H1 (cell line): ENCODE measurements at regions not wholly inside any gene's neighbourhood (a gene's known extent, or its start where the extent isn't known, plus 50 kb on each side); places are given as distances from the start of the nearest gene placed in this dataset.

Source experiments
- CBX8 ChIP-seq: fragments of 300-800, 300-1000 bp; sonication (generic); IDR thresholded peaks from 2 replicates; pipeline ENCODE4 v1.7.1; 2016; ENCODE audit warnings: low read depth, low read length, borderline replicate concordance
- CEBPB ChIP-seq: IDR thresholded peaks from 2 replicates; pipeline ENCODE4 v1.6.1; 2012; ENCODE audit warnings: low read depth, low read length
- EZH2 ChIP-seq: fragments of 200-600 bp; sonication (generic); IDR thresholded peaks from 2 replicates; pipeline ENCODE4 v1.7.1; 2012; ENCODE audit warnings: low read depth, mild to moderate bottlenecking, moderate library complexity, low read length, inconsistent platforms; ENCODE audit not compliant: severe bottlenecking
- HDAC6 ChIP-seq: IDR thresholded peaks from one replicate; pipeline ENCODE4 v1.7.1; 2012; ENCODE audit warnings: low read depth, mild to moderate bottlenecking, inconsistent platforms, low read length, moderate library complexity
- TF ChIP-seq, protein P1 (sequence below): fragments of 300-600 bp; sonication (generic); IDR thresholded peaks from 2 replicates; pipeline ENCODE4 v1.7.1; 2012; ENCODE audit warnings: low read length, moderate library complexity, mild to moderate bottlenecking, inconsistent platforms; ENCODE audit not compliant: insufficient replicate concordance
- TF ChIP-seq, protein P2 (sequence below), 3 experiments: IDR thresholded peaks; 1 replicate in 2 of 3; 2 replicates in 1 of 3; pipeline versions ENCODE4 v1.5.1 to v1.6.1; 2011; ENCODE audit warnings: low read length in 3 of 3, mild to moderate bottlenecking in 3 of 3, inconsistent platforms in 2 of 3, low read depth in 1 of 3, moderate library complexity in 1 of 3; ENCODE audit not compliant: insufficient read depth in 1 of 3; ENCODE audit errors: control extremely low read depth in 1 of 3
- TF ChIP-seq, protein P3 (sequence below): IDR thresholded peaks from 2 replicates; pipeline ENCODE4 v1.6.1; 2012; ENCODE audit warnings: inconsistent platforms

DNA sequence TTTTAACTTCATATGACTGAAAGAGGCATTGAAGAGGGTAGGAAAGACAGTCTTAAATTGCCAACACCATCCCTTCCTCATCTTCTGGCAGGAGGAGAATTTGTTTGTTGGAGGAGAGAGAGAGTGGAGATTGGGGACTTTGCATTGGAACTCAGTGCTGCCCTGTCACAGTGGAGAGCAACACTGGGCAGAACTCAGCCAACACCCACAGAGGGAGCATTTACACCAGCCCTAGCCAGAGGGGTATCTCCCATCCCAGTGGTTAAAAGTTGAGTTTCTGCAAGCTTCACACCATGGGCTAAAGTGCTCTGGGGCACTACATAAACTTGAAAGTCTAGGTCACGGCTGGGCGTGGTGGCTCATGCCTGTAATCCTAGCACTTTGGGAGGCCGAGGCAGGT, 174.1 kb downstream of the ANKRD30B start (continued):
- TF ChIP-seq, protein P1, sequence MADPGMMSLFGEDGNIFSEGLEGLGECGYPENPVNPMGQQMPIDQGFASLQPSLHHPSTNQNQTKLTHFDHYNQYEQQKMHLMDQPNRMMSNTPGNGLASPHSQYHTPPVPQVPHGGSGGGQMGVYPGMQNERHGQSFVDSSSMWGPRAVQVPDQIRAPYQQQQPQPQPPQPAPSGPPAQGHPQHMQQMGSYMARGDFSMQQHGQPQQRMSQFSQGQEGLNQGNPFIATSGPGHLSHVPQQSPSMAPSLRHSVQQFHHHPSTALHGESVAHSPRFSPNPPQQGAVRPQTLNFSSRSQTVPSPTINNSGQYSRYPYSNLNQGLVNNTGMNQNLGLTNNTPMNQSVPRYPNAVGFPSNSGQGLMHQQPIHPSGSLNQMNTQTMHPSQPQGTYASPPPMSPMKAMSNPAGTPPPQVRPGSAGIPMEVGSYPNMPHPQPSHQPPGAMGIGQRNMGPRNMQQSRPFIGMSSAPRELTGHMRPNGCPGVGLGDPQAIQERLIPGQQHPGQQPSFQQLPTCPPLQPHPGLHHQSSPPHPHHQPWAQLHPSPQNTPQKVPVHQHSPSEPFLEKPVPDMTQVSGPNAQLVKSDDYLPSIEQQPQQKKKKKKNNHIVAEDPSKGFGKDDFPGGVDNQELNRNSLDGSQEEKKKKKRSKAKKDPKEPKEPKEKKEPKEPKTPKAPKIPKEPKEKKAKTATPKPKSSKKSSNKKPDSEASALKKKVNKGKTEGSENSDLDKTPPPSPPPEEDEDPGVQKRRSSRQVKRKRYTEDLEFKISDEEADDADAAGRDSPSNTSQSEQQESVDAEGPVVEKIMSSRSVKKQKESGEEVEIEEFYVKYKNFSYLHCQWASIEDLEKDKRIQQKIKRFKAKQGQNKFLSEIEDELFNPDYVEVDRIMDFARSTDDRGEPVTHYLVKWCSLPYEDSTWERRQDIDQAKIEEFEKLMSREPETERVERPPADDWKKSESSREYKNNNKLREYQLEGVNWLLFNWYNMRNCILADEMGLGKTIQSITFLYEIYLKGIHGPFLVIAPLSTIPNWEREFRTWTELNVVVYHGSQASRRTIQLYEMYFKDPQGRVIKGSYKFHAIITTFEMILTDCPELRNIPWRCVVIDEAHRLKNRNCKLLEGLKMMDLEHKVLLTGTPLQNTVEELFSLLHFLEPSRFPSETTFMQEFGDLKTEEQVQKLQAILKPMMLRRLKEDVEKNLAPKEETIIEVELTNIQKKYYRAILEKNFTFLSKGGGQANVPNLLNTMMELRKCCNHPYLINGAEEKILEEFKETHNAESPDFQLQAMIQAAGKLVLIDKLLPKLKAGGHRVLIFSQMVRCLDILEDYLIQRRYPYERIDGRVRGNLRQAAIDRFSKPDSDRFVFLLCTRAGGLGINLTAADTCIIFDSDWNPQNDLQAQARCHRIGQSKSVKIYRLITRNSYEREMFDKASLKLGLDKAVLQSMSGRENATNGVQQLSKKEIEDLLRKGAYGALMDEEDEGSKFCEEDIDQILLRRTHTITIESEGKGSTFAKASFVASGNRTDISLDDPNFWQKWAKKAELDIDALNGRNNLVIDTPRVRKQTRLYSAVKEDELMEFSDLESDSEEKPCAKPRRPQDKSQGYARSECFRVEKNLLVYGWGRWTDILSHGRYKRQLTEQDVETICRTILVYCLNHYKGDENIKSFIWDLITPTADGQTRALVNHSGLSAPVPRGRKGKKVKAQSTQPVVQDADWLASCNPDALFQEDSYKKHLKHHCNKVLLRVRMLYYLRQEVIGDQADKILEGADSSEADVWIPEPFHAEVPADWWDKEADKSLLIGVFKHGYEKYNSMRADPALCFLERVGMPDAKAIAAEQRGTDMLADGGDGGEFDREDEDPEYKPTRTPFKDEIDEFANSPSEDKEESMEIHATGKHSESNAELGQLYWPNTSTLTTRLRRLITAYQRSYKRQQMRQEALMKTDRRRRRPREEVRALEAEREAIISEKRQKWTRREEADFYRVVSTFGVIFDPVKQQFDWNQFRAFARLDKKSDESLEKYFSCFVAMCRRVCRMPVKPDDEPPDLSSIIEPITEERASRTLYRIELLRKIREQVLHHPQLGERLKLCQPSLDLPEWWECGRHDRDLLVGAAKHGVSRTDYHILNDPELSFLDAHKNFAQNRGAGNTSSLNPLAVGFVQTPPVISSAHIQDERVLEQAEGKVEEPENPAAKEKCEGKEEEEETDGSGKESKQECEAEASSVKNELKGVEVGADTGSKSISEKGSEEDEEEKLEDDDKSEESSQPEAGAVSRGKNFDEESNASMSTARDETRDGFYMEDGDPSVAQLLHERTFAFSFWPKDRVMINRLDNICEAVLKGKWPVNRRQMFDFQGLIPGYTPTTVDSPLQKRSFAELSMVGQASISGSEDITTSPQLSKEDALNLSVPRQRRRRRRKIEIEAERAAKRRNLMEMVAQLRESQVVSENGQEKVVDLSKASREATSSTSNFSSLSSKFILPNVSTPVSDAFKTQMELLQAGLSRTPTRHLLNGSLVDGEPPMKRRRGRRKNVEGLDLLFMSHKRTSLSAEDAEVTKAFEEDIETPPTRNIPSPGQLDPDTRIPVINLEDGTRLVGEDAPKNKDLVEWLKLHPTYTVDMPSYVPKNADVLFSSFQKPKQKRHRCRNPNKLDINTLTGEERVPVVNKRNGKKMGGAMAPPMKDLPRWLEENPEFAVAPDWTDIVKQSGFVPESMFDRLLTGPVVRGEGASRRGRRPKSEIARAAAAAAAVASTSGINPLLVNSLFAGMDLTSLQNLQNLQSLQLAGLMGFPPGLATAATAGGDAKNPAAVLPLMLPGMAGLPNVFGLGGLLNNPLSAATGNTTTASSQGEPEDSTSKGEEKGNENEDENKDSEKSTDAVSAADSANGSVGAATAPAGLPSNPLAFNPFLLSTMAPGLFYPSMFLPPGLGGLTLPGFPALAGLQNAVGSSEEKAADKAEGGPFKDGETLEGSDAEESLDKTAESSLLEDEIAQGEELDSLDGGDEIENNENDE: no peak
- TF ChIP-seq CEBPB (no peak), CBX8 (no peak), HDAC6 (no peak), EZH2 (no peak)
- TF ChIP-seq, protein P2, sequence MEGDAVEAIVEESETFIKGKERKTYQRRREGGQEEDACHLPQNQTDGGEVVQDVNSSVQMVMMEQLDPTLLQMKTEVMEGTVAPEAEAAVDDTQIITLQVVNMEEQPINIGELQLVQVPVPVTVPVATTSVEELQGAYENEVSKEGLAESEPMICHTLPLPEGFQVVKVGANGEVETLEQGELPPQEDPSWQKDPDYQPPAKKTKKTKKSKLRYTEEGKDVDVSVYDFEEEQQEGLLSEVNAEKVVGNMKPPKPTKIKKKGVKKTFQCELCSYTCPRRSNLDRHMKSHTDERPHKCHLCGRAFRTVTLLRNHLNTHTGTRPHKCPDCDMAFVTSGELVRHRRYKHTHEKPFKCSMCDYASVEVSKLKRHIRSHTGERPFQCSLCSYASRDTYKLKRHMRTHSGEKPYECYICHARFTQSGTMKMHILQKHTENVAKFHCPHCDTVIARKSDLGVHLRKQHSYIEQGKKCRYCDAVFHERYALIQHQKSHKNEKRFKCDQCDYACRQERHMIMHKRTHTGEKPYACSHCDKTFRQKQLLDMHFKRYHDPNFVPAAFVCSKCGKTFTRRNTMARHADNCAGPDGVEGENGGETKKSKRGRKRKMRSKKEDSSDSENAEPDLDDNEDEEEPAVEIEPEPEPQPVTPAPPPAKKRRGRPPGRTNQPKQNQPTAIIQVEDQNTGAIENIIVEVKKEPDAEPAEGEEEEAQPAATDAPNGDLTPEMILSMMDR (IDR thresholded peaks at IDR 0.05; ENCODE audit: control extremely low read depth in 1 of 3, insufficient read depth in 1 of 3, low read depth in 1 of 3, low read length in 3 of 3): no peak
- TF ChIP-seq, protein P3, sequence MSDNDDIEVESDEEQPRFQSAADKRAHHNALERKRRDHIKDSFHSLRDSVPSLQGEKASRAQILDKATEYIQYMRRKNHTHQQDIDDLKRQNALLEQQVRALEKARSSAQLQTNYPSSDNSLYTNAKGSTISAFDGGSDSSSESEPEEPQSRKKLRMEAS: no peak
